Loucy (cell line): ENCODE measurements at regions not wholly inside any gene's neighbourhood (a gene's known extent, or its start where the extent isn't known, plus 50 kb on each side); places are given as distances from the start of the nearest gene placed in this dataset.

Experiments used
- H2AFZ ChIP-seq: fragments of 200-600 bp; sonication (generic); 2 replicates; pipeline ENCODE4 v1.6.0; 2016; ENCODE audit warnings: antibody characterized with exemption, mild to moderate bottlenecking, low read length, moderate library complexity
- H3F3A ChIP-seq: fragments of 200-600 bp; 2 replicates; pipeline ENCODE4 v1.6.0; 2016; ENCODE audit warnings: antibody characterized with exemption, low read depth, mild to moderate bottlenecking
- H3K27me3 ChIP-seq: fragments of 200-600 bp; sonication (generic); 2 replicates; pipeline ENCODE4 v1.6.1; 2014; ENCODE audit warnings: low read length, mild to moderate bottlenecking; ENCODE audit not compliant: insufficient read depth, poor library complexity, severe bottlenecking
- H3K36me3 ChIP-seq: fragments of 200-600 bp; sonication (generic); 2 replicates; pipeline ENCODE4 v1.6.1; 2016; ENCODE audit warnings: low read length; ENCODE audit not compliant: insufficient read depth
- H3K4me1 ChIP-seq: fragments of 200-600 bp; sonication (generic); 2 replicates; pipeline ENCODE4 v1.5.1; 2014; ENCODE audit warnings: low read length, mild to moderate bottlenecking; ENCODE audit not compliant: insufficient read depth, poor library complexity, severe bottlenecking
- H3K4me2 ChIP-seq: fragments of 200-600 bp; sonication (generic); 2 replicates; pipeline ENCODE4 v1.6.0; 2014; ENCODE audit warnings: antibody characterized with exemption, low read length, low read depth, mild to moderate bottlenecking; ENCODE audit not compliant: poor library complexity, severe bottlenecking
- H3K4me3 ChIP-seq: fragments of 200-600 bp; sonication (generic); 2 replicates; pipeline ENCODE4 v1.5.1; 2014; ENCODE audit warnings: low read length, mild to moderate bottlenecking, mixed read lengths; ENCODE audit not compliant: poor library complexity, severe bottlenecking
- H3K79me2 ChIP-seq: fragments of 200-600 bp; sonication (generic); 2 replicates; pipeline ENCODE4 v1.6.1; 2014; ENCODE audit warnings: low read length; ENCODE audit not compliant: insufficient read depth
- H3K9ac ChIP-seq: fragments of 200-600 bp; sonication (generic); 2 replicates; pipeline ENCODE4 v1.6.0; 2014; ENCODE audit warnings: mild to moderate bottlenecking, low read depth, low read length, moderate library complexity; ENCODE audit not compliant: poor library complexity, severe bottlenecking
- H3K9me2 ChIP-seq: fragments of 200-600 bp; sonication (generic); replicated peaks from 2 replicates; pipeline ENCODE4 v1.6.1; 2016; ENCODE audit warnings: low read depth, low read length, mixed read lengths
- H3K9me3 ChIP-seq: fragments of 200-600 bp; sonication (generic); 2 replicates; pipeline ENCODE4 v1.6.1; 2014; ENCODE audit warnings: mild to moderate bottlenecking, antibody characterized with exemption, low read length, low read depth; ENCODE audit not compliant: insufficient read depth
- H4K20me1 ChIP-seq: fragments of 200-600 bp; sonication (generic); 2 replicates; pipeline ENCODE4 v1.6.0; 2014; ENCODE audit warnings: antibody characterized with exemption, low read length, mild to moderate bottlenecking; ENCODE audit not compliant: insufficient read depth, poor library complexity, severe bottlenecking
- CTCF ChIP-seq: fragments of 200-600 bp; sonication (generic); conservative IDR thresholded peaks from 2 replicates; pipeline ENCODE4 v1.5.1; 2014; ENCODE audit warnings: mild to moderate bottlenecking, antibody characterized with exemption, low read length
- EZH2phosphoT487 ChIP-seq: fragments of 200-600 bp; IDR thresholded peaks from 2 replicates; pipeline ENCODE4 v1.6.1; 2018; ENCODE audit warnings: antibody characterized with exemption, mild to moderate bottlenecking, moderate library complexity, borderline replicate concordance

- Histone ChIP-seq H4K20me1 (no peaks in the 10 kb centered on the region), H3K79me2 (no peaks in the 10 kb centered on the region), H3K4me2 (no peak overlapping the region), H3K36me3 (no peaks in the 10 kb centered on the region), H3K4me1 (no peaks in the 10 kb centered on the region), H2AFZ (no peak overlapping the region), H3K9me2 (no peaks in the 10 kb centered on the region), H3K4me3 (no peak overlapping the region), H3K27me3 (no peaks in the 10 kb centered on the region), H3K9ac (no peak overlapping the region), H3F3A (no peaks in the 10 kb centered on the region), H3K9me3 (no peaks in the 10 kb centered on the region)
- TF ChIP-seq EZH2phosphoT487, result no peak
- no peak; the same call in 1 of the 2 replicates for TF ChIP-seq CTCF
Measured at GRCh38 chr3:86180696-86181095, 810.3 kb downstream of the VGLL3 start.

- H3K36me3 ChIP-seq, result no peaks in the 10 kb centered on the region
- H3F3A ChIP-seq, result no peaks in the 10 kb centered on the region
- no peaks in the 10 kb centered on the region for H3K27me3 ChIP-seq
- no peaks in the 10 kb centered on the region for H4K20me1 ChIP-seq
- H3K9me2 ChIP-seq, result no peaks in the 10 kb centered on the region
- no peaks in the 10 kb centered on the region for H3K9me3 ChIP-seq
- TF ChIP-seq EZH2phosphoT487 (no peak), CTCF (no peak)
- no peak overlapping the region for H2AFZ ChIP-seq
- H3K4me3 ChIP-seq, result no peak overlapping the region
- no peak overlapping the region for H3K9ac ChIP-seq
- H3K79me2 ChIP-seq, result no peaks in the 10 kb centered on the region
- H3K4me1 ChIP-seq, result no peaks in the 10 kb centered on the region
- no peak overlapping the region for H3K4me2 ChIP-seq
Measured at GRCh38 chr3:86178095-86178494, 812.9 kb downstream of the VGLL3 start.

GRCh38 chr3:86176445-86176784 is 814.5 kb downstream of the VGLL3 start:
- TF ChIP-seq EZH2phosphoT487 (no peak), CTCF (no peak)
- no peak overlapping the region for H3K9ac ChIP-seq

More at GRCh38 chr3:86176445-86176784, 814.5 kb downstream of the VGLL3 start:
- H3K9me2 ChIP-seq, result no peaks in the 10 kb centered on the region
- H3K36me3 ChIP-seq, result no peaks in the 10 kb centered on the region
- H3F3A ChIP-seq, result no peaks in the 10 kb centered on the region
- H4K20me1 ChIP-seq, result no peaks in the 10 kb centered on the region
- H3K4me1 ChIP-seq, result no peaks in the 10 kb centered on the region
- H3K9me3 ChIP-seq, result no peaks in the 10 kb centered on the region
- no peak overlapping the region for H3K4me2 ChIP-seq
- no peak overlapping the region for H3K4me3 ChIP-seq
- no peaks in the 10 kb centered on the region for H3K27me3 ChIP-seq
- no peaks in the 10 kb centered on the region for H3K79me2 ChIP-seq
- H2AFZ ChIP-seq, result no peak overlapping the region
